SK-N-SH treated with all-trans-retinoic acid at 6 μM for 48 hours (cell line): ENCODE measurements at regions not wholly inside any gene's neighbourhood (a gene's known extent, or its start where the extent isn't known, plus 50 kb on each side); places are given as distances from the start of the nearest gene placed in this dataset.

ENCODE experiments used
- ATAC-seq: fragments of 200-7000 bp; cut with Tn5 transposase; 3 replicates; pipeline ENCODE4 v1.9.1; 2020; ENCODE audit warnings: mild to moderate bottlenecking, moderate library complexity
- ARNTL ChIP-seq: fragments of 450-650 bp; formaldehyde crosslinking; IDR thresholded peaks from 2 replicates; pipeline ENCODE4 v1.5.0; 2020; ENCODE audit warnings: low read depth, mild to moderate bottlenecking, moderate library complexity, borderline replicate concordance
- BACH2 ChIP-seq: fragments of 250-450 bp; sonication (Bioruptor Pico); IDR thresholded peaks from 2 replicates; pipeline ENCODE4 v1.9.0; 2021; ENCODE audit warnings: mild to moderate bottlenecking, borderline replicate concordance
- CSDC2 ChIP-seq: fragments of 250-450 bp; sonication (Bioruptor Pico); IDR thresholded peaks from 2 replicates; pipeline ENCODE4 v1.5.0; 2020; ENCODE audit warnings: mild to moderate bottlenecking, moderate library complexity
- GLIS3 ChIP-seq: fragments of 250-450 bp; sonication (Bioruptor Pico); IDR thresholded peaks from 2 replicates; pipeline ENCODE4 v1.5.0; 2020; ENCODE audit warnings: mild to moderate bottlenecking, moderate library complexity
- ISL1 ChIP-seq: fragments of 250-450 bp; sonication (Bioruptor Pico); IDR thresholded peaks from 2 replicates; pipeline ENCODE4 v2.1.2; 2022; ENCODE audit warnings: mild to moderate bottlenecking, moderate library complexity
- PPARA ChIP-seq: fragments of 250-450 bp; sonication (Bioruptor Pico); IDR thresholded peaks from 2 replicates; pipeline ENCODE4 v1.5.0; 2020; ENCODE audit warnings: mild to moderate bottlenecking, borderline replicate concordance
- RARB ChIP-seq: fragments of 250-450 bp; sonication (Bioruptor Pico); IDR thresholded peaks from 2 replicates; pipeline ENCODE4 v1.8.0; 2021; ENCODE audit warnings: mild to moderate bottlenecking, moderate library complexity
- SNAI2 ChIP-seq: fragments of 250-450 bp; sonication (Bioruptor Pico); IDR thresholded peaks from 2 replicates; pipeline ENCODE4 v1.5.0; 2020; ENCODE audit warnings: mild to moderate bottlenecking, moderate library complexity
- TCF4 ChIP-seq: fragments of 250-450 bp; sonication (Bioruptor Pico); IDR thresholded peaks from 2 replicates; pipeline ENCODE4 v1.8.0; 2021; ENCODE audit warnings: mild to moderate bottlenecking, moderate library complexity, borderline replicate concordance
- TOX ChIP-seq: fragments of 250-450 bp; sonication (Bioruptor Pico); IDR thresholded peaks from 2 replicates; pipeline ENCODE4 v1.8.0; 2021; ENCODE audit warnings: mild to moderate bottlenecking, moderate library complexity, borderline replicate concordance
- ZC3H10 ChIP-seq: fragments of 250-450 bp; sonication (Bioruptor Pico); IDR thresholded peaks from 2 replicates; pipeline ENCODE4 v1.5.1; 2021; ENCODE audit warnings: mild to moderate bottlenecking, moderate library complexity
- ZFP30 ChIP-seq: fragments of 450-650 bp; formaldehyde crosslinking; IDR thresholded peaks from 2 replicates; pipeline ENCODE4 v1.5.0; 2022; ENCODE audit warnings: mild to moderate bottlenecking, moderate library complexity
- ZNF565 ChIP-seq: fragments of 450-650 bp; formaldehyde crosslinking; conservative IDR thresholded peaks from 2 replicates; pipeline ENCODE4 v1.5.0; 2020; ENCODE audit warnings: low read depth, mild to moderate bottlenecking, moderate library complexity
- ZNF70 ChIP-seq: fragments of 450-650 bp; formaldehyde crosslinking; IDR thresholded peaks from 2 replicates; pipeline ENCODE4 v1.5.0; 2020; ENCODE audit warnings: mild to moderate bottlenecking, moderate library complexity
- TF ChIP-seq, protein P1 (sequence below): fragments of 250-450 bp; sonication (Bioruptor Pico); IDR thresholded peaks from 2 replicates; pipeline ENCODE4 v1.5.1; 2020; ENCODE audit warnings: low read depth, mild to moderate bottlenecking, moderate library complexity
- TF ChIP-seq, protein P2 (sequence below): fragments of 250-450 bp; sonication (Bioruptor Pico); IDR thresholded peaks from 2 replicates; pipeline ENCODE4 v1.5.1; 2021; ENCODE audit warnings: mild to moderate bottlenecking, moderate library complexity
- TF ChIP-seq, protein P3 (sequence below): fragments of 250-450 bp; sonication (Bioruptor Pico); IDR thresholded peaks from 2 replicates; pipeline ENCODE4 v1.8.0; 2021; ENCODE audit warnings: low read depth, mild to moderate bottlenecking, moderate library complexity, borderline replicate concordance
- TF ChIP-seq, protein P4 (sequence below): fragments of 250-450 bp; sonication (Bioruptor Pico); IDR thresholded peaks from 2 replicates; pipeline ENCODE4 v1.8.0; 2020; ENCODE audit warnings: mild to moderate bottlenecking, moderate library complexity, borderline replicate concordance
- TF ChIP-seq, protein P5 (sequence below): fragments of 250-450 bp; sonication (Bioruptor Pico); IDR thresholded peaks from 2 replicates; pipeline ENCODE4 v1.5.0; 2020; ENCODE audit warnings: mild to moderate bottlenecking, moderate library complexity

DNA sequence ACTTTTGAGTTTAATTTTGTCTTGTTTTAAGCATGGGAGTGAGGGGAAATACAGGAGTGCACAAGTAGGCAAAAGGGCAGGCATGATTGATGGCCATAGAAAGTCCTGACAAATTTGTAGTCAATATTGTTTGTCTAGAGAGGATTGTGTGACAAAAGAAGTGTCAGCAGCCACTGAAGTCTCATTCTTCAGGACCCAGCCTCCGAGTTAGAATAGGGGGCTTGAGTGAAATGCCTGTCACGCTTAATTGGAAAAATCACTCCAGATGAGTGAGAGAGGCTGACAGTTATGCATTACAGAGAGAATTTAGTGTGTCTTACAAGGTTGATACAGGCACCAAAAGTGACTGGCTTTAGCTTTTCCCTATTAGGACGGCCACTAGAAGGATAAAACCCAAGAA is 81.9 kb upstream of the RPS23 start (continued):
- TF ChIP-seq ZNF70: no peak
- TF ChIP-seq GLIS3 (CRISPR knock-in tag): no peak
- TF ChIP-seq TCF4 (CRISPR knock-in tag): no peak
- TF ChIP-seq, protein P1, sequence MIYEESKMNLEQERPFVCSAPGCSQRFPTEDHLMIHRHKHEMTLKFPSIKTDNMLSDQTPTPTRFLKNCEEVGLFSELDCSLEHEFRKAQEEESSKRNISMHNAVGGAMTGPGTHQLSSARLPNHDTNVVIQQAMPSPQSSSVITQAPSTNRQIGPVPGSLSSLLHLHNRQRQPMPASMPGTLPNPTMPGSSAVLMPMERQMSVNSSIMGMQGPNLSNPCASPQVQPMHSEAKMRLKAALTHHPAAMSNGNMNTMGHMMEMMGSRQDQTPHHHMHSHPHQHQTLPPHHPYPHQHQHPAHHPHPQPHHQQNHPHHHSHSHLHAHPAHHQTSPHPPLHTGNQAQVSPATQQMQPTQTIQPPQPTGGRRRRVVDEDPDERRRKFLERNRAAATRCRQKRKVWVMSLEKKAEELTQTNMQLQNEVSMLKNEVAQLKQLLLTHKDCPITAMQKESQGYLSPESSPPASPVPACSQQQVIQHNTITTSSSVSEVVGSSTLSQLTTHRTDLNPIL (CRISPR knock-in tag): no peak
- TF ChIP-seq, protein P2, sequence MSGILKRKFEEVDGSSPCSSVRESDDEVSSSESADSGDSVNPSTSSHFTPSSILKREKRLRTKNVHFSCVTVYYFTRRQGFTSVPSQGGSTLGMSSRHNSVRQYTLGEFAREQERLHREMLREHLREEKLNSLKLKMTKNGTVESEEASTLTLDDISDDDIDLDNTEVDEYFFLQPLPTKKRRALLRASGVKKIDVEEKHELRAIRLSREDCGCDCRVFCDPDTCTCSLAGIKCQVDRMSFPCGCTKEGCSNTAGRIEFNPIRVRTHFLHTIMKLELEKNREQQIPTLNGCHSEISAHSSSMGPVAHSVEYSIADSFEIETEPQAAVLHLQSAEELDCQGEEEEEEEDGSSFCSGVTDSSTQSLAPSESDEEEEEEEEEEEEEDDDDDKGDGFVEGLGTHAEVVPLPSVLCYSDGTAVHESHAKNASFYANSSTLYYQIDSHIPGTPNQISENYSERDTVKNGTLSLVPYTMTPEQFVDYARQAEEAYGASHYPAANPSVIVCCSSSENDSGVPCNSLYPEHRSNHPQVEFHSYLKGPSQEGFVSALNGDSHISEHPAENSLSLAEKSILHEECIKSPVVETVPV (CRISPR knock-in tag): no peak
- TF ChIP-seq BACH2 (CRISPR knock-in tag): no peak
- TF ChIP-seq ZNF565: no peak

DNA sequence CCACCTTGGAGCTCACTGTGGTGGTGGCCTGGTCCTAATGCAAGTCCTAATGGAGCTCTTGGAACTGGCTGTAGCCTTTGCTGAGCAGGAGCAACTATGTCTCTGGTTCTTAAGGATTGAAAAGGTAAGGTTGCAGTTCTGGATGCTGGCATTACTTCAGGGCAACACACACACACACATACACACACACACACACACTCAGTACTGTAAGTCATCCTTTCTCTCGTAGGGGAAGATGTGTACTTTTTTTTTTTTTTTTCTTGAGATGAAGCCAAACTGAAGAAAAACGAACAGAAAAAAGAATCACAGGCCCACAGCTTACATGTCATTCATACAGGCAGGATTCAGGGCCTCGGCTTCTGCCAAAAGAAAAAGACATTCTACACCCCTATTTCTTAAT is 81.1 kb upstream of the RPS23 start:
- TF ChIP-seq ARNTL (CRISPR knock-in tag) (no peak), ISL1 (CRISPR knock-in tag) (no peak), TOX (CRISPR knock-in tag) (no peak), ZNF565 (no peak), PPARA (CRISPR knock-in tag) (no peak), RARB (CRISPR knock-in tag) (no peak), ZFP30 (CRISPR knock-in tag) (no peak), ZNF70 (no peak), BACH2 (CRISPR knock-in tag) (no peak), SNAI2 (CRISPR knock-in tag) (no peak), TCF4 (CRISPR knock-in tag) (no peak)
- TF ChIP-seq, protein P3, sequence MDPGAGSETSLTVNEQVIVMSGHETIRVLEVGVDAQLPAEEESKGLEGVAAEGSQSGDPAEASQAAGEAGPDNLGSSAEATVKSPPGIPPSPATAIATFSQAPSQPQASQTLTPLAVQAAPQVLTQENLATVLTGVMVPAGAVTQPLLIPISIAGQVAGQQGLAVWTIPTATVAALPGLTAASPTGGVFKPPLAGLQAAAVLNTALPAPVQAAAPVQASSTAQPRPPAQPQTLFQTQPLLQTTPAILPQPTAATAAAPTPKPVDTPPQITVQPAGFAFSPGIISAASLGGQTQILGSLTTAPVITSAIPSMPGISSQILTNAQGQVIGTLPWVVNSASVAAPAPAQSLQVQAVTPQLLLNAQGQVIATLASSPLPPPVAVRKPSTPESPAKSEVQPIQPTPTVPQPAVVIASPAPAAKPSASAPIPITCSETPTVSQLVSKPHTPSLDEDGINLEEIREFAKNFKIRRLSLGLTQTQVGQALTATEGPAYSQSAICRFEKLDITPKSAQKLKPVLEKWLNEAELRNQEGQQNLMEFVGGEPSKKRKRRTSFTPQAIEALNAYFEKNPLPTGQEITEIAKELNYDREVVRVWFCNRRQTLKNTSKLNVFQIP (CRISPR knock-in tag): no peak
- TF ChIP-seq, protein P4, sequence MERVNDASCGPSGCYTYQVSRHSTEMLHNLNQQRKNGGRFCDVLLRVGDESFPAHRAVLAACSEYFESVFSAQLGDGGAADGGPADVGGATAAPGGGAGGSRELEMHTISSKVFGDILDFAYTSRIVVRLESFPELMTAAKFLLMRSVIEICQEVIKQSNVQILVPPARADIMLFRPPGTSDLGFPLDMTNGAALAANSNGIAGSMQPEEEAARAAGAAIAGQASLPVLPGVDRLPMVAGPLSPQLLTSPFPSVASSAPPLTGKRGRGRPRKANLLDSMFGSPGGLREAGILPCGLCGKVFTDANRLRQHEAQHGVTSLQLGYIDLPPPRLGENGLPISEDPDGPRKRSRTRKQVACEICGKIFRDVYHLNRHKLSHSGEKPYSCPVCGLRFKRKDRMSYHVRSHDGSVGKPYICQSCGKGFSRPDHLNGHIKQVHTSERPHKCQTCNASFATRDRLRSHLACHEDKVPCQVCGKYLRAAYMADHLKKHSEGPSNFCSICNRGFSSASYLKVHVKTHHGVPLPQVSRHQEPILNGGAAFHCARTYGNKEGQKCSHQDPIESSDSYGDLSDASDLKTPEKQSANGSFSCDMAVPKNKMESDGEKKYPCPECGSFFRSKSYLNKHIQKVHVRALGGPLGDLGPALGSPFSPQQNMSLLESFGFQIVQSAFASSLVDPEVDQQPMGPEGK: no peak
- TF ChIP-seq, protein P5, sequence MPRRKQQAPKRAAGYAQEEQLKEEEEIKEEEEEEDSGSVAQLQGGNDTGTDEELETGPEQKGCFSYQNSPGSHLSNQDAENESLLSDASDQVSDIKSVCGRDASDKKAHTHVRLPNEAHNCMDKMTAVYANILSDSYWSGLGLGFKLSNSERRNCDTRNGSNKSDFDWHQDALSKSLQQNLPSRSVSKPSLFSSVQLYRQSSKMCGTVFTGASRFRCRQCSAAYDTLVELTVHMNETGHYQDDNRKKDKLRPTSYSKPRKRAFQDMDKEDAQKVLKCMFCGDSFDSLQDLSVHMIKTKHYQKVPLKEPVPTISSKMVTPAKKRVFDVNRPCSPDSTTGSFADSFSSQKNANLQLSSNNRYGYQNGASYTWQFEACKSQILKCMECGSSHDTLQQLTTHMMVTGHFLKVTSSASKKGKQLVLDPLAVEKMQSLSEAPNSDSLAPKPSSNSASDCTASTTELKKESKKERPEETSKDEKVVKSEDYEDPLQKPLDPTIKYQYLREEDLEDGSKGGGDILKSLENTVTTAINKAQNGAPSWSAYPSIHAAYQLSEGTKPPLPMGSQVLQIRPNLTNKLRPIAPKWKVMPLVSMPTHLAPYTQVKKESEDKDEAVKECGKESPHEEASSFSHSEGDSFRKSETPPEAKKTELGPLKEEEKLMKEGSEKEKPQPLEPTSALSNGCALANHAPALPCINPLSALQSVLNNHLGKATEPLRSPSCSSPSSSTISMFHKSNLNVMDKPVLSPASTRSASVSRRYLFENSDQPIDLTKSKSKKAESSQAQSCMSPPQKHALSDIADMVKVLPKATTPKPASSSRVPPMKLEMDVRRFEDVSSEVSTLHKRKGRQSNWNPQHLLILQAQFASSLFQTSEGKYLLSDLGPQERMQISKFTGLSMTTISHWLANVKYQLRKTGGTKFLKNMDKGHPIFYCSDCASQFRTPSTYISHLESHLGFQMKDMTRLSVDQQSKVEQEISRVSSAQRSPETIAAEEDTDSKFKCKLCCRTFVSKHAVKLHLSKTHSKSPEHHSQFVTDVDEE: no peak
- TF ChIP-seq, protein P1 (CRISPR knock-in tag): no peak
- TF ChIP-seq, protein P2 (CRISPR knock-in tag): no peak
- ATAC-seq: no peak

DNA sequence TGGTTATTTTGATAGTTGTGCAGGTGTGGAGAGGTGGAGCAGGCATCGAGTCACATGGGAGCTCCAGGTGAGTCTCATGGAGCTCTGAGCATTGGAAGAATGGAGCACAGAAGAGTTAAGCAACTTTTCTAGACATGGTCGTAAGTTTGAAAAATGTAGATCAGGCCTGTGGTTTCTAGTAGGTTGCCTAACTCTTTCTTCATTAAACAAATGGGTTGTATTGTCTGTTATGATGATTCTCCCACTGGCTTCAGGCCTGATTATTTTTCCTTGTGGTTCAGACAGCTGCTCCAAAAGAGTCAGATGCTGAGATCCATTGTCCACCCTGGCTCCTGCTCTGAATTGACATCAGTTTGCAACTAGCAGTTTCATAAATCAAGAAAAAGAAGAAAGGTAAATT is 80.3 kb upstream of the RPS23 start:
- no peak for ATAC-seq
- TF ChIP-seq TCF4 (CRISPR knock-in tag) (no peak), PPARA (CRISPR knock-in tag) (no peak), GLIS3 (CRISPR knock-in tag) (no peak), ZC3H10 (CRISPR knock-in tag) (no peak), CSDC2 (CRISPR knock-in tag) (no peak), ZNF565 (no peak)
- TF ChIP-seq, protein P3 (CRISPR knock-in tag): no peak
- TF ChIP-seq, all 23 proteins: peak for 0
